NT2/D1 (cell line): ENCODE measurements at regions not wholly inside any gene's neighbourhood (a gene's known extent, or its start where the extent isn't known, plus 50 kb on each side); places are given as distances from the start of the nearest gene placed in this dataset.

Source experiments
- DNase-seq: peaks from one replicate; pipeline ENCODE4 v3.0.0-alpha.2; 2011; ENCODE audit warnings: low read depth, low spot score
- H3K27me3 ChIP-seq: 2 replicates; pipeline ENCODE4 v1.6.0; 2011; ENCODE audit warnings: mild to moderate bottlenecking; ENCODE audit not compliant: insufficient read length, insufficient read depth
- H3K36me3 ChIP-seq: 2 replicates; pipeline ENCODE4 v1.6.1; 2011; ENCODE audit warnings: mild to moderate bottlenecking, low read length, mixed read lengths; ENCODE audit not compliant: insufficient read depth, insufficient read length
- H3K4me1 ChIP-seq: 2 replicates; pipeline ENCODE4 v1.5.1; 2011; ENCODE audit not compliant: insufficient read depth, insufficient read length
- H3K4me3 ChIP-seq: 2 replicates; pipeline ENCODE4 v1.5.1; 2011; ENCODE audit warnings: low read depth; ENCODE audit not compliant: insufficient read length
- H3K9ac ChIP-seq: 2 replicates; pipeline ENCODE4 v1.6.0; 2011; ENCODE audit warnings: low read depth; ENCODE audit not compliant: insufficient read length
- H3K9me3 ChIP-seq: 2 replicates; pipeline ENCODE4 v1.5.1; 2011; ENCODE audit warnings: mild to moderate bottlenecking, low read length; ENCODE audit not compliant: insufficient read depth
- SUZ12 ChIP-seq: IDR thresholded peaks from 2 replicates; pipeline ENCODE4 v1.6.1; 2011; ENCODE audit not compliant: insufficient read length, insufficient read depth; ENCODE audit errors: extremely low read depth
- YY1 ChIP-seq: IDR thresholded peaks from 2 replicates; pipeline ENCODE4 v1.6.1; 2011; ENCODE audit not compliant: insufficient read length, insufficient read depth
- ZNF274 ChIP-seq: IDR thresholded peaks from 2 replicates; pipeline ENCODE4 v1.6.1; 2011; ENCODE audit warnings: mild to moderate bottlenecking, low read depth, low read length

DNA sequence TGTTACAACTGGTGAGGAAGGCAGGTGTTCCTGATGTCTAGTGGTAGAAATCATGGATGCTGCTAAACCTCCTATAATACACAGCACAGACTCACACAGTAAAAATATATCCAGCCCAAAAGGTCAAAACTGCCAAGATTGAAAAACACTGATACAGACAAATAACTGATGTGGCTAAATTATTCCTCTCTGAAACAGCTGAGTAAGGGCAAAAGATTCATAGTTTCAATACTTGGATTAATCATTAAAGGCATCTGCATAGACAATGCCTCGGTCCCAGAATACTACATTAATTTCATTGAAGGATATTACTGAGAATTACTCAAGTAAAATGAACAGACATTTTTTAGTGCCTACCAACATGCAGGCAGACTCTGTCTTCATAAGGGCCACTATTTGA, 180.7 kb upstream of the CRIM1 start:
- Histone ChIP-seq H3K9me3 (no peaks in the 10 kb centered on the region; the same call in 1 of the 2 replicates), H3K4me1 (no peaks in the 10 kb centered on the region), H3K36me3 (no peaks in the 10 kb centered on the region), H3K4me3 (no peak overlapping the region), H3K27me3 (no peaks in the 10 kb centered on the region), H3K9ac (no peak overlapping the region)
- no peak for TF ChIP-seq YY1
- TF ChIP-seq SUZ12 = no peak
- TF ChIP-seq ZNF274 = no peak
- no peak for DNase-seq

DNA sequence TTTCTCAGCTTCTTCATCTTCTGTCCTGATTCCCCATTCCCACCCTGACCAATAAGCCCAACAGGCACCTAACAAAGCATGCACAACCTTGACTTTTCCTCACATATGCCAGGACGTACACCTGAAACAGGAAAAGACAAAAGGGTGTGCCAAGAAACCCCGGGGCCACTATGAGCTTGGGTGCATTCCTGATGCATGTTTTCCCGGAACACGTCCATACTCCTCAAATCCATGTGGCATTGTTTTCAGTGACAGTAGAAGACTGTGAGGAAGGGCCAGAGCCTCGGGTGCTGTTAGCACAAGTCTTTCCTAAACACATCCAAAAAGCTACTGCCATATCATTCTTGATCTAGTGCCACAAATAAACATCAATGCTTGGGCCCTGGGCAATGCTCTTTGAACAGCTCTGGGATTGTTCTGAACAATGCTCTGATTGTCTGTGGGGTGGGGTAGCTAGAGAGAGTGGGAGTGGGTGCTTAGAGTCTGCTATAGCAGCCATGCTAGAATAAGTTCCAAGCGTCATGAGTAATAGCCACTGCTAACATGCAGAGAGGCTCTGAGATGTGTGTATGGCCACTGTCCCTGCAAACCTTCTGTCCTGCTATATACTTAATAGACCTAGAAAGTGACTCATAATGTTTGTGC, 181.7 kb upstream of the CRIM1 start:
- Histone ChIP-seq H3K4me3 (no peak overlapping the region), H3K27me3 (no peaks in the 10 kb centered on the region), H3K4me1 (no peaks in the 10 kb centered on the region), H3K9me3 (no peaks in the 10 kb centered on the region; the same call in 1 of the 2 replicates), H3K36me3 (no peaks in the 10 kb centered on the region), H3K9ac (no peak overlapping the region)
- no peak for DNase-seq
- TF ChIP-seq ZNF274 (no peak), YY1 (no peak), SUZ12 (no peak)

DNA sequence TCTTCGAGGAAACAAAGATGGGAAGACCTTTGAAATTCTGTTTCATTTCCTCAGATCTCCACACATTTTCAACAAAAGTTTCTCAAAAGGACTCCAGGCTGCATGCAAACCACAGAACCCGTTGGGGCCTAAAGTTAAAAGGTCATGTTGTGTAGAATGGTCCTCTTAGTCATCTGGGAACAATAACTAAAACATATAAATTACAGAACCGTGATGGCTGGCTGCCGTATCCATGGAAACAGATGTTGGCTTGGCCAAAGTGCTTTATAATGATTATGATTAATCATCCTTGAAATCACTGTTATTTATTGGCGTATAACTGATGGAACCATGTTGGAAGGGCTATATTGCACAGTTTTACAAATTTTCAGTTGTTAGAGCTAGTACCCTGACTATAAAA, 182.8 kb upstream of the CRIM1 start:
- no peaks in the 10 kb centered on the region for H3K9me3 ChIP-seq
- no peaks in the 10 kb centered on the region for H3K4me1 ChIP-seq
- H3K4me3 ChIP-seq = no peak overlapping the region
- TF ChIP-seq SUZ12 (no peak), YY1 (no peak), ZNF274 (no peak)
- H3K27me3 ChIP-seq = no peaks in the 10 kb centered on the region
- no peaks in the 10 kb centered on the region for H3K36me3 ChIP-seq
- H3K9ac ChIP-seq = no peak overlapping the region
- no peak for DNase-seq

DNA sequence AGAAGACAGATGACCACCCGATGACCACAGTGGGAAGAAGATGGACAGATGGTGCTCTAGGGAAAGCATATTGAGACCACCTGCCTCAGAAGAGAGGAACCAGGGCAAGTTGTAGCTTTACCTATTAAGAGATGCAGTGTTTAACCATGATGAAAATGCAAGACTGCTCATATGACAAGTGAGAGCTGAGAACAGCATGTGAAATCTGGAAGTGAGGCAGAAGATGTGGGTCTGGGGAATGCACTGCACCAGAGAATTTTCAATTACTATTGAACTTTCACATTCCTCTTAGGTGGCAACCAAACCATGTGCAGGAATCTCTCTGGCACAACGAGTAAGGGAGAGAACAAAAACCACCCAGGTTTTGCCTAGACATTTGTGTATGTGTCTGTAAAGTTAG, 184.8 kb upstream of the CRIM1 start:
- H3K9me3 ChIP-seq = no peaks in the 10 kb centered on the region
- TF ChIP-seq YY1 (no peak), SUZ12 (no peak), ZNF274 (no peak)
- H3K4me1 ChIP-seq = no peaks in the 10 kb centered on the region
- no peaks in the 10 kb centered on the region for H3K27me3 ChIP-seq
- no peak overlapping the region for H3K9ac ChIP-seq
- H3K4me3 ChIP-seq = no peak overlapping the region
- DNase-seq = no peak
- H3K36me3 ChIP-seq = no peaks in the 10 kb centered on the region

DNA sequence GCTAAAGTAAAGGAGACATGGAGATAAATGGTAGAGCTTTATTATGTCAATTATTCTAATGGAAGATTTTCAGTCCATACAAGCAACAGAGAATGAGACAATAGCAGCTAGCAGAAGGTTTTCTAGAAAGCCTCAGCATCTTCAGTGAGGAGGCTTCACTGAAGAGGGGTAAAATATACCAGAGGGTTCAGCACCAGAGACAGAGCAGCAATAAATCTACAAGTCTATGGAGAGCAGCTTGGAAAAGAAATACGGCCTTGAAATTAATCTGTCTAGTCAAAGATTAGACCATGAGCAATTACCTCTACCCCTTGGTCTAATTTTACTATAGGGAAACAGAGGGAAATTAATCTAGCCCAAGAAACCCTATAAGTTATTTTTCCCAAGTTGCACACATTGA, 185.7 kb upstream of the CRIM1 start:
- H3K4me1 ChIP-seq = no peaks in the 10 kb centered on the region
- H3K27me3 ChIP-seq = no peaks in the 10 kb centered on the region
- H3K9ac ChIP-seq = no peak overlapping the region
- DNase-seq = no peak
- TF ChIP-seq ZNF274 = no peak
- TF ChIP-seq SUZ12 = no peak
- no peak for TF ChIP-seq YY1
- no peaks in the 10 kb centered on the region for H3K36me3 ChIP-seq
- H3K9me3 ChIP-seq = no peaks in the 10 kb centered on the region
- H3K4me3 ChIP-seq = no peak overlapping the region

DNA sequence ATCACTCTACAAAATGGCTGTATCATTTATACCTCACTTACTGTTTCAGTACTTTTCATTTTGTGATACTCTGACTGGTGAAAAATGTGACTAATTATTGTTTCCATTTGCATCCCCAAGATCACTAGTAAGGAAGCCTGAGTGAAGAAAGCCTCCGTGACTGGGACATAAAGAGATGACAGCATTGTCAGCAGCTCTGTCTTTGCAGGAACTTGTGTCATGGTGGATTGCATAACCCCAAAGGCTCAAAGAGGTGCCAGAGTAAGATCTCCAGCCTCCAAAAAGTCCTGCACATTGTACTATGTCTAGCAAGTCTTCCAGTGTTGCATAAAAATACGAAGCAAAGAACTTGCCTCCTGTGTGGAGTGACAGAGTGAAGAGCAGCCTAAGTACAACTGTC, 187.5 kb upstream of the CRIM1 start:
- no peak for DNase-seq
- TF ChIP-seq YY1 = no peak
- TF ChIP-seq SUZ12 = no peak
- no peak for TF ChIP-seq ZNF274
- H3K4me1 ChIP-seq = no peaks in the 10 kb centered on the region

DNA sequence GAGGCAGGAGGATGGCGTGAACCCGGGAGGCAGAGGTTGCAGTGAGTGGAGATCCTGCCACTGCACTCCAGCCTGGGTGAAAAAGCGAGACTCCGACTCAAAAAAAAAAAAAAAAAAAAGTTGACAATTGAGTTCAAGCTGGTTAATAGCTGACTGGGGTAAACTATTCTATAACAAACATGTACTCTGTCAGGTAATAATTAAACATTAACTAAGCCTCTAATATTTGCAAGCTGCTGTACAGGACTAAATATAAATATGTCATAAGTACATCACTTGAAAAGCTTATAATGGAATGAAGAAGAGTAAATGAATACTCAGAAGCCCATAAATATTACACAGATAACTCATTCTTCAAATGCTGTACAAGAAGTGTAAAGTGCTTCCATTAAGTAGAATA, 190.4 kb upstream of the CRIM1 start:
- no peak for TF ChIP-seq ZNF274
- no peak for TF ChIP-seq YY1
- TF ChIP-seq SUZ12 = no peak
- no peak for DNase-seq
- Histone ChIP-seq H3K4me3 (no peak overlapping the region), H3K9ac (no peak overlapping the region), H3K36me3 (no peaks in the 10 kb centered on the region), H3K27me3 (no peaks in the 10 kb centered on the region), H3K9me3 (no peaks in the 10 kb centered on the region), H3K4me1 (no peaks in the 10 kb centered on the region)

More for the DNA sequence above, 187.5 kb upstream of the CRIM1 start:
- no peak overlapping the region for H3K9ac ChIP-seq
- H3K36me3 ChIP-seq = no peaks in the 10 kb centered on the region
- no peak overlapping the region for H3K4me3 ChIP-seq
- H3K9me3 ChIP-seq = no peaks in the 10 kb centered on the region
- H3K27me3 ChIP-seq = no peaks in the 10 kb centered on the region
